Gastrocnemius medialis (tissue), 4 donors: ENCODE measurements at regions not wholly inside any gene's neighbourhood (a gene's known extent, or its start where the extent isn't known, plus 50 kb on each side); places are given as distances from the start of the nearest gene placed in this dataset.

ENCODE experiments used
- POLR2A ChIP-seq, 2 donors: fragments of 450-650 bp; IDR thresholded peaks; one replicate each; pipeline ENCODE4 v1.6.1; 2017; ENCODE audit warnings: antibody characterized with exemption in 2 of 2, mild to moderate bottlenecking in 2 of 2, moderate library complexity in 2 of 2
- TF ChIP-seq, protein P1 (sequence below), 5 experiments: fragments of 450-650 bp in 3 of 5; fragments of 200-600 bp in 2 of 5; sonication (generic) in 2 of 5; IDR thresholded peaks in 4 of 5; conservative IDR thresholded peaks in 1 of 5; 1 replicate in 4 of 5; 2 replicates in 1 of 5; pipeline ENCODE4 v1.5.1; 2016 to 2019; ENCODE audit warnings: antibody characterized with exemption in 5 of 5, mild to moderate bottlenecking in 3 of 5, moderate library complexity in 3 of 5

DNA sequence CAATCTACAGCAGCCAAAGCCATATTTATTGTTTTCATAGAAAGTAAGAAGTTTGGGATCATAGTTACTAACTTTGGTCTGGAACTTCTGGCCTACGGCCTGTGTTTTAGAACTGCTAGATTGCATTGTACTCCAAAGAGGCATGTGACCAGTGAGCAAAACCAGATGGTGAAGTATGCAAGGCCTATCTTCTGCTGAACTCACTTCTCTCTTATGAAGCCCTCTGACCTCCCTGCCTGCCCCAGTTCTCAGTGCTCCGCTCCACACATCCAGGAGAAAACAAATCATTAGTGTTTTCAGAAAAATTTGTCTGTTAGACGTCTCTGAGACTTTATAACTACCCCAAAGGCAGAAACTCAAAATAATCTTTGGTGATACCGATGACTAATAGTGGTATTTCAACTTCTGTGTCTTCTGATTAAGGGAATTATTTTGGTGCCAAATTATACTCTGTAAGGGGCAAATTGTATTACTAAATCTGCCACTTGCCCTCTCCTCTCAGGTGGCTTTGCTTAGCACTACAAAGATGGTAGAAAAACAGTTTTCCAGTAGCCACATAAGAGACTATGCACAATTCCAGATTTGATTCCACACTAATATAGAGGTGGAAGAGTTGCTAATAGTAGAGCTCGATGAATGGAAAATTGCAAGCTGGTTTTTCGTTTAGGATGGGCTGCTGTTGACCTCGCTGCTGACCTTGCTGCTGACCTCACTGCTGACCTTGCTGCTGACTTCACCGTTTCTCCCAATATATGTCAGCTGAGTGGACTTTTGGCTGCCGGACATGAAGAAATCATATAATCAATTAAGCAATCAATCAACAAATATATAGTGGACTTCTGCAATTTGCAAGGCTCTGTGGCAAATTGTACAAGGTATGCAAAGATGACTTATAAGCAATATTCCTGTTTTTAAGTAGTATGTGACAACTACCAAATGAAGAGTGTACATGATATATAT lies 147.5 kb downstream of the KITLG start:
- no peak for TF ChIP-seq POLR2A (IDR thresholded peaks at IDR 0.05)
- TF ChIP-seq, protein P1, sequence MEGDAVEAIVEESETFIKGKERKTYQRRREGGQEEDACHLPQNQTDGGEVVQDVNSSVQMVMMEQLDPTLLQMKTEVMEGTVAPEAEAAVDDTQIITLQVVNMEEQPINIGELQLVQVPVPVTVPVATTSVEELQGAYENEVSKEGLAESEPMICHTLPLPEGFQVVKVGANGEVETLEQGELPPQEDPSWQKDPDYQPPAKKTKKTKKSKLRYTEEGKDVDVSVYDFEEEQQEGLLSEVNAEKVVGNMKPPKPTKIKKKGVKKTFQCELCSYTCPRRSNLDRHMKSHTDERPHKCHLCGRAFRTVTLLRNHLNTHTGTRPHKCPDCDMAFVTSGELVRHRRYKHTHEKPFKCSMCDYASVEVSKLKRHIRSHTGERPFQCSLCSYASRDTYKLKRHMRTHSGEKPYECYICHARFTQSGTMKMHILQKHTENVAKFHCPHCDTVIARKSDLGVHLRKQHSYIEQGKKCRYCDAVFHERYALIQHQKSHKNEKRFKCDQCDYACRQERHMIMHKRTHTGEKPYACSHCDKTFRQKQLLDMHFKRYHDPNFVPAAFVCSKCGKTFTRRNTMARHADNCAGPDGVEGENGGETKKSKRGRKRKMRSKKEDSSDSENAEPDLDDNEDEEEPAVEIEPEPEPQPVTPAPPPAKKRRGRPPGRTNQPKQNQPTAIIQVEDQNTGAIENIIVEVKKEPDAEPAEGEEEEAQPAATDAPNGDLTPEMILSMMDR (IDR thresholded peaks at IDR 0.05 in 4 of 5, conservative IDR thresholded peaks at IDR 0.05 in 1 of 5): no peak
